ENCODE measurements at regions not wholly inside any gene's neighbourhood (a gene's known extent, or its start where the extent isn't known, plus 50 kb on each side); places are given as distances from the start of the nearest gene placed in this dataset.

- TF ChIP-seq CTCF (IDR thresholded peaks at IDR 0.05) (no peak), POLR2A (IDR thresholded peaks at IDR 0.05) (no peak)
These were observed 237.8 kb upstream of the TLE4 start for GRCh38 chr9:79334001-79334400.

All from thyroid gland (tissue), 4 donors.